Fibroblast of skin of right biceps (primary cell): ENCODE measurements at regions not wholly inside any gene's neighbourhood (a gene's known extent, or its start where the extent isn't known, plus 50 kb on each side); places are given as distances from the start of the nearest gene placed in this dataset.
"Not testable (repeated sequence)": the region's sequence is repeated elsewhere in the genome, so short reads cannot be mapped to it uniquely, and the experiment has no call there.

Source experiments
- DNase-seq: peaks from one replicate; pipeline ENCODE4 v3.0.0-alpha.2; 2013

- peak; percentile 99 for DNase-seq
These were observed 182.0 kb downstream of the SEC14L1 start for GRCh38 chr17:77322514-77323412.

- peak; percentile 49 for DNase-seq
These were observed 182.8 kb downstream of the SEC14L1 start for GRCh38 chr17:77323413-77324171.

GRCh38 chr17:77324227-77324626 is 183.5 kb downstream of the SEC14L1 start:
- no peak for DNase-seq

- DNase-seq: no peak
These were observed 184.9 kb downstream of the SEC14L1 start for GRCh38 chr17:77325577-77326075.

GRCh38 chr17:77326076-77326591 is 185.4 kb downstream of the SEC14L1 start:
- no peak for DNase-seq

- DNase-seq: no peak
These were observed 185.9 kb downstream of the SEC14L1 start for GRCh38 chr17:77326636-77327035.

- DNase-seq: no peak
These were observed 186.4 kb downstream of the SEC14L1 start for GRCh38 chr17:77327181-77327565.

- DNase-seq: no peak
These were observed 187.0 kb downstream of the SEC14L1 start for GRCh38 chr17:77327566-77328464.

- DNase-seq: no peak
These were observed 188.3 kb downstream of the SEC14L1 start for GRCh38 chr17:77328823-77329740.

GRCh38 chr17:77329741-77330531 is 189.2 kb downstream of the SEC14L1 start:
- no peak for DNase-seq

GRCh38 chr17:77330602-77331081 is 189.9 kb downstream of the SEC14L1 start:
- no peak for DNase-seq

- peak; percentile 86 for DNase-seq
These were observed 190.6 kb downstream of the SEC14L1 start for GRCh38 chr17:77331301-77331864.

GRCh38 chr17:77332034-77332971 is 191.5 kb downstream of the SEC14L1 start:
- no peak for DNase-seq

GRCh38 chr17:77332981-77333685 is 192.4 kb downstream of the SEC14L1 start:
- DNase-seq: peak; percentile 97

- DNase-seq: no peak
These were observed 196.4 kb downstream of the SEC14L1 start for GRCh38 chr17:77337150-77337549.

- no peak for DNase-seq
These were observed 200.3 kb downstream of the SEC14L1 start for GRCh38 chr17:77341069-77341541.

GRCh38 chr17:77342656-77342990 is 201.9 kb downstream of the SEC14L1 start:
- not testable (repeated sequence) for DNase-seq
